Neural cell (in vitro differentiated cells): ENCODE measurements at regions not wholly inside any gene's neighbourhood (a gene's known extent, or its start where the extent isn't known, plus 50 kb on each side); places are given as distances from the start of the nearest gene placed in this dataset.

Experiments used
- H2AFZ ChIP-seq: fragments of 200-600, 300-800 bp; sonication (generic), shearing (Covaris generic); 2 replicates; pipeline ENCODE4 v1.6.0; 2014; ENCODE audit warnings: low read depth, mild to moderate bottlenecking, antibody characterized with exemption, low read length, moderate library complexity
- H3F3A ChIP-seq: fragments of 200-600 bp; shearing (Covaris generic); 2 replicates; pipeline ENCODE4 v1.6.1; 2016; ENCODE audit warnings: mild to moderate bottlenecking, moderate library complexity, mixed read lengths, antibody characterized with exemption, low read length; ENCODE audit not compliant: insufficient read depth, poor library complexity, severe bottlenecking
- H3K27ac ChIP-seq: fragments of 200-600, 300-800 bp; sonication (generic), shearing (Covaris generic); 2 replicates; pipeline ENCODE4 v1.5.1; 2014; ENCODE audit warnings: mild to moderate bottlenecking, low read length, moderate library complexity
- H3K27me3 ChIP-seq: fragments of 300-800, 200-600 bp; sonication (generic), shearing (Covaris generic); 2 replicates; pipeline ENCODE4 v1.6.0; 2014; ENCODE audit warnings: mild to moderate bottlenecking, low read depth, low read length, moderate library complexity; ENCODE audit not compliant: insufficient read depth
- H3K36me3 ChIP-seq: fragments of 300-800, 200-600 bp; sonication (generic), shearing (Covaris generic); 2 replicates; pipeline ENCODE4 v1.5.1; 2014; ENCODE audit warnings: mild to moderate bottlenecking, antibody characterized with exemption, low read length, moderate library complexity; ENCODE audit not compliant: insufficient read depth
- H3K4me2 ChIP-seq: fragments of 300-800, 200-600 bp; sonication (generic), shearing (Covaris generic); 2 replicates; pipeline ENCODE4 v1.6.0; 2014; ENCODE audit warnings: mild to moderate bottlenecking, low read length
- H3K4me3 ChIP-seq: fragments of 300-800, 200-600 bp; sonication (generic), shearing (Covaris generic); 2 replicates; pipeline ENCODE4 v1.5.1; 2014; ENCODE audit warnings: mild to moderate bottlenecking, low read length, moderate library complexity
- H3K79me2 ChIP-seq: fragments of 200-600 bp; shearing (Covaris generic); replicated peaks from 2 replicates; pipeline ENCODE4 v1.6.0; 2014; ENCODE audit warnings: mild to moderate bottlenecking, low read length, moderate library complexity; ENCODE audit not compliant: insufficient read depth
- H3K9ac ChIP-seq: fragments of 300-800, 200-600 bp; sonication (generic), shearing (Covaris generic); 2 replicates; pipeline ENCODE4 v1.6.1; 2016; ENCODE audit warnings: mild to moderate bottlenecking, low read length, mixed read lengths
- H3K9me2 ChIP-seq: fragments of 200-600 bp; shearing (Covaris generic); 2 replicates; pipeline ENCODE4 v1.6.1; 2016; ENCODE audit warnings: mild to moderate bottlenecking, low read length, mixed read lengths; ENCODE audit not compliant: insufficient read depth
- H3K9me3 ChIP-seq: fragments of 200-600, 300-800 bp; sonication (generic), shearing (Covaris generic); 2 replicates; pipeline ENCODE4 v1.6.1; 2016; ENCODE audit warnings: mild to moderate bottlenecking, mixed run types, low read length, moderate library complexity, mixed read lengths
- H4K20me1 ChIP-seq: fragments of 200-600 bp; shearing (Covaris generic); 2 replicates; pipeline ENCODE4 v1.6.1; 2016; ENCODE audit warnings: mild to moderate bottlenecking, mixed run types; ENCODE audit not compliant: insufficient read depth
- EP300 ChIP-seq: fragments of 450-650 bp; conservative IDR thresholded peaks from 2 replicates; pipeline ENCODE4 v1.6.1; 2014; ENCODE audit warnings: antibody characterized with exemption, mild to moderate bottlenecking, moderate library complexity; ENCODE audit not compliant: poor library complexity, severe bottlenecking
- EZH2 ChIP-seq: fragments of 200-600, 300-800 bp; shearing (Covaris generic), sonication (generic); IDR thresholded peaks from 2 replicates; pipeline ENCODE4 v1.6.1; 2014; ENCODE audit warnings: antibody characterized with exemption, low read length, borderline replicate concordance, mild to moderate bottlenecking; ENCODE audit not compliant: insufficient read depth, poor library complexity, severe bottlenecking
- MXI1 ChIP-seq: fragments of 450-650 bp; conservative IDR thresholded peaks from 2 replicates; pipeline ENCODE4 v1.6.1; 2014; ENCODE audit warnings: antibody characterized with exemption, mild to moderate bottlenecking; ENCODE audit not compliant: poor library complexity, severe bottlenecking
- POLR2AphosphoS5 ChIP-seq: IDR thresholded peaks from 2 replicates; pipeline ENCODE4 v1.6.1; 2012
- RAD21 ChIP-seq: fragments of 450-650 bp; conservative IDR thresholded peaks from 2 replicates; pipeline ENCODE4 v1.6.1; 2014; ENCODE audit warnings: antibody characterized with exemption, mild to moderate bottlenecking, moderate library complexity
- SMC3 ChIP-seq: fragments of 450-650 bp; conservative IDR thresholded peaks from 2 replicates; pipeline ENCODE4 v1.6.1; 2014; ENCODE audit warnings: antibody characterized with exemption, mild to moderate bottlenecking, moderate library complexity; ENCODE audit not compliant: poor library complexity
- TAF1 ChIP-seq: IDR thresholded peaks from 2 replicates; pipeline ENCODE4 v1.6.1; 2012; ENCODE audit warnings: low read depth
- TF ChIP-seq, protein P1 (sequence below): IDR thresholded peaks from 2 replicates; pipeline ENCODE4 v1.6.1; 2012; ENCODE audit warnings: borderline replicate concordance
- TF ChIP-seq, protein P2 (sequence below): fragments of 450-650 bp; IDR thresholded peaks from 2 replicates; pipeline ENCODE4 v1.5.1; 2014; ENCODE audit warnings: antibody characterized with exemption, mild to moderate bottlenecking, moderate library complexity; ENCODE audit not compliant: poor library complexity, severe bottlenecking

- Histone ChIP-seq H2AFZ (no peak overlapping the region), H3K4me3 (no peak overlapping the region)
- TF ChIP-seq, protein P1, sequence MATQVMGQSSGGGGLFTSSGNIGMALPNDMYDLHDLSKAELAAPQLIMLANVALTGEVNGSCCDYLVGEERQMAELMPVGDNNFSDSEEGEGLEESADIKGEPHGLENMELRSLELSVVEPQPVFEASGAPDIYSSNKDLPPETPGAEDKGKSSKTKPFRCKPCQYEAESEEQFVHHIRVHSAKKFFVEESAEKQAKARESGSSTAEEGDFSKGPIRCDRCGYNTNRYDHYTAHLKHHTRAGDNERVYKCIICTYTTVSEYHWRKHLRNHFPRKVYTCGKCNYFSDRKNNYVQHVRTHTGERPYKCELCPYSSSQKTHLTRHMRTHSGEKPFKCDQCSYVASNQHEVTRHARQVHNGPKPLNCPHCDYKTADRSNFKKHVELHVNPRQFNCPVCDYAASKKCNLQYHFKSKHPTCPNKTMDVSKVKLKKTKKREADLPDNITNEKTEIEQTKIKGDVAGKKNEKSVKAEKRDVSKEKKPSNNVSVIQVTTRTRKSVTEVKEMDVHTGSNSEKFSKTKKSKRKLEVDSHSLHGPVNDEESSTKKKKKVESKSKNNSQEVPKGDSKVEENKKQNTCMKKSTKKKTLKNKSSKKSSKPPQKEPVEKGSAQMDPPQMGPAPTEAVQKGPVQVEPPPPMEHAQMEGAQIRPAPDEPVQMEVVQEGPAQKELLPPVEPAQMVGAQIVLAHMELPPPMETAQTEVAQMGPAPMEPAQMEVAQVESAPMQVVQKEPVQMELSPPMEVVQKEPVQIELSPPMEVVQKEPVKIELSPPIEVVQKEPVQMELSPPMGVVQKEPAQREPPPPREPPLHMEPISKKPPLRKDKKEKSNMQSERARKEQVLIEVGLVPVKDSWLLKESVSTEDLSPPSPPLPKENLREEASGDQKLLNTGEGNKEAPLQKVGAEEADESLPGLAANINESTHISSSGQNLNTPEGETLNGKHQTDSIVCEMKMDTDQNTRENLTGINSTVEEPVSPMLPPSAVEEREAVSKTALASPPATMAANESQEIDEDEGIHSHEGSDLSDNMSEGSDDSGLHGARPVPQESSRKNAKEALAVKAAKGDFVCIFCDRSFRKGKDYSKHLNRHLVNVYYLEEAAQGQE = no peak
- TF ChIP-seq EP300 (no peak), MXI1 (no peak), POLR2AphosphoS5 (no peak), TAF1 (no peak), RAD21 (no peak), SMC3 (no peak)
- TF ChIP-seq, protein P2, sequence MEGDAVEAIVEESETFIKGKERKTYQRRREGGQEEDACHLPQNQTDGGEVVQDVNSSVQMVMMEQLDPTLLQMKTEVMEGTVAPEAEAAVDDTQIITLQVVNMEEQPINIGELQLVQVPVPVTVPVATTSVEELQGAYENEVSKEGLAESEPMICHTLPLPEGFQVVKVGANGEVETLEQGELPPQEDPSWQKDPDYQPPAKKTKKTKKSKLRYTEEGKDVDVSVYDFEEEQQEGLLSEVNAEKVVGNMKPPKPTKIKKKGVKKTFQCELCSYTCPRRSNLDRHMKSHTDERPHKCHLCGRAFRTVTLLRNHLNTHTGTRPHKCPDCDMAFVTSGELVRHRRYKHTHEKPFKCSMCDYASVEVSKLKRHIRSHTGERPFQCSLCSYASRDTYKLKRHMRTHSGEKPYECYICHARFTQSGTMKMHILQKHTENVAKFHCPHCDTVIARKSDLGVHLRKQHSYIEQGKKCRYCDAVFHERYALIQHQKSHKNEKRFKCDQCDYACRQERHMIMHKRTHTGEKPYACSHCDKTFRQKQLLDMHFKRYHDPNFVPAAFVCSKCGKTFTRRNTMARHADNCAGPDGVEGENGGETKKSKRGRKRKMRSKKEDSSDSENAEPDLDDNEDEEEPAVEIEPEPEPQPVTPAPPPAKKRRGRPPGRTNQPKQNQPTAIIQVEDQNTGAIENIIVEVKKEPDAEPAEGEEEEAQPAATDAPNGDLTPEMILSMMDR = no peak
Measured at GRCh38 chr17:70771804-70772386, 602.6 kb downstream of the KCNJ2 start.

GRCh38 chr17:70772761-70773160 lies 603.4 kb downstream of the KCNJ2 start:
- H2AFZ ChIP-seq = no peak overlapping the region
- TF ChIP-seq EZH2 (no peak), EP300 (no peak), RAD21 (no peak), TAF1 (no peak), POLR2AphosphoS5 (no peak)
- no peaks in the 10 kb centered on the region for H3K36me3 ChIP-seq
- H3F3A ChIP-seq = no peaks in the 10 kb centered on the region
- H3K9ac ChIP-seq = no peak overlapping the region
- H3K79me2 ChIP-seq = no peaks in the 10 kb centered on the region
- no peak overlapping the region for H3K4me3 ChIP-seq
- no peaks in the 10 kb centered on the region for H4K20me1 ChIP-seq
- no peak overlapping the region for H3K27ac ChIP-seq
- H3K9me3 ChIP-seq = no peaks in the 10 kb centered on the region
- H3K4me2 ChIP-seq = no peak overlapping the region
- H3K27me3 ChIP-seq = no peaks in the 10 kb centered on the region
- no peaks in the 10 kb centered on the region for H3K9me2 ChIP-seq

More at GRCh38 chr17:70771804-70772386, 602.6 kb downstream of the KCNJ2 start:
- no peaks in the 10 kb centered on the region for H3K9me3 ChIP-seq
- no peaks in the 10 kb centered on the region for H4K20me1 ChIP-seq
- H3F3A ChIP-seq = no peaks in the 10 kb centered on the region
- H3K9ac ChIP-seq = no peak overlapping the region
- no peaks in the 10 kb centered on the region for H3K79me2 ChIP-seq
- no peak overlapping the region for H3K27ac ChIP-seq
- no peaks in the 10 kb centered on the region for H3K36me3 ChIP-seq
- no peak overlapping the region for H3K4me2 ChIP-seq
- H3K27me3 ChIP-seq = no peaks in the 10 kb centered on the region
- no peaks in the 10 kb centered on the region for H3K9me2 ChIP-seq
